HEK293T (cell line): ENCODE measurements at regions not wholly inside any gene's neighbourhood (a gene's known extent, or its start where the extent isn't known, plus 50 kb on each side); places are given as distances from the start of the nearest gene placed in this dataset.

ENCODE experiments used
- FOXK2 ChIP-seq: fragments of 450-650 bp; IDR thresholded peaks from 2 replicates; pipeline ENCODE4 v1.6.1; 2016; ENCODE audit warnings: mild to moderate bottlenecking
- FOXM1 ChIP-seq: fragments of 450-650 bp; IDR thresholded peaks from 2 replicates; pipeline ENCODE4 v1.6.1; 2017; ENCODE audit warnings: mild to moderate bottlenecking, borderline replicate concordance
- NFRKB ChIP-seq: fragments of 450-650 bp; IDR thresholded peaks from 2 replicates; pipeline ENCODE4 v1.6.1; 2016; ENCODE audit warnings: mild to moderate bottlenecking, moderate library complexity
- SP1 ChIP-seq: fragments of 450-650 bp; IDR thresholded peaks from 2 replicates; pipeline ENCODE4 v1.6.1; 2017
- SUZ12 ChIP-seq: fragments of 450-650 bp; IDR thresholded peaks from 2 replicates; pipeline ENCODE4 v1.6.1; 2016; ENCODE audit warnings: mild to moderate bottlenecking
- TF ChIP-seq, protein P1 (sequence below): fragments of 450-650 bp; IDR thresholded peaks from 2 replicates; pipeline ENCODE4 v1.6.1; 2016

DNA sequence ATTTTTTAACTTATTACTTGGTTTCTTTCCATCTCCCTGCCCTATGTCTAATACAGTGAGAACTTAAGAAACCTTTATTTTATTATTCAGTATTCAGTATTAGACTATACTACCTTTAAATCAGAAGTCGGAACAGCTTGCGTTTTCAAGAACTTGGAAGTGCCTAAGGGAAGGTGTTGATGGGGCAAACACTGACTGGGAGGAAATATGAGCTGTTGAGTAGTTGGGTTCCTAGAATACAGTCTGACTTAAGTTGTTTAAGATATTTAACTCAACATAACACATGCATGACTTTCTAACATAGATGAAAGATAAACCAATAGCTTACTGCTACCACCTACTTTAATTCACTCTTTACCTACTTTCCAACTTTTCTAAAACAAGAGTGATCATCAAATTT, 1048.1 kb downstream of the ROBO2 start:
- TF ChIP-seq SUZ12 (no peak), FOXM1 (no peak), SP1 (no peak), NFRKB (no peak), FOXK2 (no peak)
- TF ChIP-seq, protein P1, sequence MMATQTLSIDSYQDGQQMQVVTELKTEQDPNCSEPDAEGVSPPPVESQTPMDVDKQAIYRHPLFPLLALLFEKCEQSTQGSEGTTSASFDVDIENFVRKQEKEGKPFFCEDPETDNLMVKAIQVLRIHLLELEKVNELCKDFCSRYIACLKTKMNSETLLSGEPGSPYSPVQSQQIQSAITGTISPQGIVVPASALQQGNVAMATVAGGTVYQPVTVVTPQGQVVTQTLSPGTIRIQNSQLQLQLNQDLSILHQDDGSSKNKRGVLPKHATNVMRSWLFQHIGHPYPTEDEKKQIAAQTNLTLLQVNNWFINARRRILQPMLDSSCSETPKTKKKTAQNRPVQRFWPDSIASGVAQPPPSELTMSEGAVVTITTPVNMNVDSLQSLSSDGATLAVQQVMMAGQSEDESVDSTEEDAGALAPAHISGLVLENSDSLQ, result no peak
